Small intestine (tissue), 7 donors: ENCODE measurements at regions not wholly inside any gene's neighbourhood (a gene's known extent, or its start where the extent isn't known, plus 50 kb on each side); places are given as distances from the start of the nearest gene placed in this dataset.

ENCODE experiments used
- DNase-seq, 2 donors: peaks; one replicate each; pipeline versions ENCODE4 v3.0.0 to v3.0.0-alpha.2; 2013
- FAIRE-seq: peaks from 2 replicates; lab custom pipeline; 2012; peaks lifted over from hg19 to GRCh38; lab: Jason Lieb, UNC
- H3K27ac ChIP-seq, 3 donors: one replicate each; pipeline ENCODE4 v1.5.1; 2013; ENCODE audit warnings: low read length in 2 of 3, mild to moderate bottlenecking in 2 of 3, control low read depth in 1 of 3, inconsistent platforms in 1 of 3, low read depth in 1 of 3, moderate library complexity in 1 of 3
- H3K27me3 ChIP-seq, 3 donors: one replicate each; pipeline ENCODE4 v1.6.1; 2013; ENCODE audit warnings: low read length in 3 of 3, inconsistent platforms in 1 of 3; ENCODE audit not compliant: control insufficient read depth in 3 of 3, insufficient read depth in 3 of 3
- H3K36me3 ChIP-seq, 3 donors: one replicate each; pipeline ENCODE4 v1.6.1; 2013; ENCODE audit warnings: low read length in 3 of 3, inconsistent platforms in 1 of 3, low read depth in 1 of 3, mild to moderate bottlenecking in 1 of 3, moderate library complexity in 1 of 3; ENCODE audit not compliant: control insufficient read depth in 3 of 3, insufficient read depth in 2 of 3
- H3K4me1 ChIP-seq, 3 donors: one replicate each; pipeline ENCODE4 v1.6.1; 2013; ENCODE audit warnings: low read length in 2 of 3, inconsistent platforms in 1 of 3, low read depth in 1 of 3, mild to moderate bottlenecking in 1 of 3, moderate library complexity in 1 of 3; ENCODE audit not compliant: control insufficient read depth in 3 of 3, insufficient read depth in 2 of 3
- H3K4me3 ChIP-seq, 3 donors: one replicate each; pipeline ENCODE4 v1.5.1; 2013; ENCODE audit warnings: low read length in 3 of 3, control low read depth in 1 of 3, inconsistent platforms in 1 of 3, low read depth in 1 of 3, mild to moderate bottlenecking in 1 of 3, moderate library complexity in 1 of 3
- H3K9me3 ChIP-seq, 2 donors: one replicate each; pipeline ENCODE4 v1.6.1; 2013; ENCODE audit warnings: low read depth in 1 of 2, low read length in 1 of 2; ENCODE audit not compliant: control insufficient read depth in 2 of 2, insufficient read depth in 1 of 2
- WGBS, 3 donors: extraction: QIAGEN DNeasy Blood & Tissue Kit; methylation state at CpG; one replicate each; pipeline ENCODE4 v1.1.7; 2013; 5-methylcytosine and 5-hydroxymethylcytosine counted together
- donor health status: healthy with polysubstance abuse.
- donor health status: control.
- donor health status: control.
- donor health status: Bipolar disorder and iron deficiency.
- donor health status: healthy.

GRCh38 chr6:25025919-25026301 is 90.2 kb upstream of the RIPOR2 start:
- DNase-seq, result no peak
- Histone ChIP-seq H3K27ac (no peak overlapping the region), H3K9me3 (no peaks in the 10 kb centered on the region), H3K36me3 (no peaks in the 10 kb centered on the region), H3K27me3 (no peaks in the 10 kb centered on the region), H3K4me3 (no peak overlapping the region), H3K4me1 (no peaks in the 10 kb centered on the region)
- 58 to 72% (median 61%) methylated on average over 2 of the region's 2 CpGs for WGBS, 3 donors
- no peak for FAIRE-seq

- WGBS, 3 donors, result 37 to 42% (median 41%) methylated on average over 2 of the region's 2 CpGs
- Histone ChIP-seq H3K4me3 (no peak overlapping the region), H3K27ac (no peak overlapping the region), H3K9me3 (no peaks in the 10 kb centered on the region), H3K27me3 (no peaks in the 10 kb centered on the region), H3K36me3 (no peaks in the 10 kb centered on the region), H3K4me1 (no peaks in the 10 kb centered on the region)
- FAIRE-seq, result no peak
- DNase-seq, result no peak
Measured at GRCh38 chr6:25026723-25027122, 91.0 kb upstream of the RIPOR2 start.

- FAIRE-seq, result no peak
- peak overlapping the region in 1 of 3 donors; percentile 52 for H3K27ac ChIP-seq
Measured at GRCh38 chr6:25027221-25027916, 91.6 kb upstream of the RIPOR2 start.

GRCh38 chr6:25028328-25028727 is 92.6 kb upstream of the RIPOR2 start:
- no peak overlapping the region for H3K4me3 ChIP-seq
- WGBS, 3 donors, result 90 to 100% (median 95%) methylated on average over 1 of the region's 1 CpG
- no peak for FAIRE-seq
- no peaks in the 10 kb centered on the region for H3K9me3 ChIP-seq
- no peaks in the 10 kb centered on the region for H3K36me3 ChIP-seq
- H3K27me3 ChIP-seq, result no peaks in the 10 kb centered on the region
- no peak for DNase-seq
- H3K4me1 ChIP-seq, result no peaks in the 10 kb centered on the region
- no peak overlapping the region for H3K27ac ChIP-seq

More at GRCh38 chr6:25027221-25027916, 91.6 kb upstream of the RIPOR2 start:
- Histone ChIP-seq H3K36me3 (no peaks in the 10 kb centered on the region), H3K9me3 (no peaks in the 10 kb centered on the region), H3K4me3 (no peak overlapping the region), H3K4me1 (no peaks in the 10 kb centered on the region), H3K27me3 (no peaks in the 10 kb centered on the region)
- 53 to 67% (median 63%) methylated on average over 30 to 31 of the region's 31 CpGs for WGBS, 3 donors
- peak in 1 of 2 donors; percentile 53 for DNase-seq

- WGBS, 3 donors, result 96 to 97% (median 97%) methylated on average over 8 of the region's 8 CpGs
- Histone ChIP-seq H3K27me3 (no peaks in the 10 kb centered on the region), H3K4me1 (peaks cover 0 to 15% (median 0%) of the 10 kb centered on the region in 3 donors), H3K9me3 (no peaks in the 10 kb centered on the region), H3K27ac (no peak overlapping the region), H3K36me3 (no peaks in the 10 kb centered on the region), H3K4me3 (no peak overlapping the region)
- no peak for FAIRE-seq
- DNase-seq, result no peak
Measured at GRCh38 chr6:25032934-25033333, 97.2 kb upstream of the RIPOR2 start.

- H3K27me3 ChIP-seq, result no peaks in the 10 kb centered on the region
- H3K4me3 ChIP-seq, result no peak overlapping the region
- 12 to 13% (median 12%) methylated on average over 3 of the region's 3 CpGs for WGBS, 3 donors
- H3K27ac ChIP-seq, result peak overlapping the region in 2 of 3 donors; percentile 1 to 45
- FAIRE-seq (no peak), DNase-seq (peak in 1 of 2 donors; percentile 5)
- H3K9me3 ChIP-seq, result no peaks in the 10 kb centered on the region
- no peaks in the 10 kb centered on the region for H3K36me3 ChIP-seq
- peaks cover 0 to 15% (median 0%) of the 10 kb centered on the region in 3 donors for H3K4me1 ChIP-seq
Measured at GRCh38 chr6:25034431-25034921, 98.7 kb upstream of the RIPOR2 start.

- H3K36me3 ChIP-seq, result no peaks in the 10 kb centered on the region
- FAIRE-seq (no peak), DNase-seq (peak in 1 of 2 donors; percentile 22)
- H3K27me3 ChIP-seq, result no peaks in the 10 kb centered on the region
- H3K4me1 ChIP-seq, result peaks cover 0 to 15% (median 0%) of the 10 kb centered on the region in 3 donors
- peak overlapping the region in 1 of 3 donors; percentile 20 for H3K4me3 ChIP-seq
- peak overlapping the region; percentile 22 to 69 (median 50) for H3K27ac ChIP-seq
- 31 to 44% (median 41%) methylated on average over 3 of the region's 3 CpGs for WGBS, 3 donors
- no peaks in the 10 kb centered on the region for H3K9me3 ChIP-seq
Measured at GRCh38 chr6:25035174-25035511, 99.4 kb upstream of the RIPOR2 start.

GRCh38 chr6:25035512-25036435 is 100.0 kb upstream of the RIPOR2 start:
- Histone ChIP-seq H3K36me3 (no peaks in the 10 kb centered on the region), H3K27ac (peak overlapping the region; percentile 22 to 71 (median 69)), H3K4me3 (peak overlapping the region in 1 of 3 donors; percentile 20), H3K4me1 (peaks cover 0 to 15% (median 0%) of the 10 kb centered on the region in 3 donors), H3K9me3 (no peaks in the 10 kb centered on the region), H3K27me3 (no peaks in the 10 kb centered on the region)
- no peak for DNase-seq
- 56 to 61% (median 61%) methylated on average over 16 of the region's 16 CpGs for WGBS, 3 donors
- no peak for FAIRE-seq
